Activated T-helper 2 cell treated with anti-CD3 and anti-CD28 coated beads, Interferon-gamma antibody, Interleukin-2, Interleukin-4, amounts not matched to agents 10 μg/mL and 5 μg/mL and 100 μg/mL, durations not matched to agents 14 hours and 24 hours and 36 hours (primary cell): ENCODE measurements at regions not wholly inside any gene's neighbourhood (a gene's known extent, or its start where the extent isn't known, plus 50 kb on each side); places are given as distances from the start of the nearest gene placed in this dataset.

Experiments used
- DNase-seq: peaks from one replicate; pipeline ENCODE4 v3.0.0; 2021; ENCODE audit warnings: low spot score
- H3K27ac Mint-ChIP-seq: one replicate; pipeline ENCODE4 v1.8.0; 2021; ENCODE audit warnings: mixed read lengths
- H3K27me3 Mint-ChIP-seq: one replicate; pipeline ENCODE4 v1.8.0; 2021; ENCODE audit warnings: low read depth, mixed read lengths
- H3K36me3 Mint-ChIP-seq: one replicate; pipeline ENCODE4 v1.8.0; 2021; ENCODE audit warnings: low read depth, mixed read lengths
- H3K4me1 Mint-ChIP-seq: one replicate; pipeline ENCODE4 v1.8.0; 2021; ENCODE audit warnings: low read depth, mixed read lengths
- H3K4me3 Mint-ChIP-seq: one replicate; pipeline ENCODE4 v1.8.0; 2021; ENCODE audit warnings: low read depth, mild to moderate bottlenecking, moderate library complexity, mixed read lengths
- H3K9me3 Mint-ChIP-seq: one replicate; pipeline ENCODE4 v1.8.0; 2021; ENCODE audit warnings: mixed read lengths
- intact Hi-C: fragments of 100-400 bp; cut with micrococcal nuclease; formaldehyde crosslinking; loops from one replicate; pipeline ENCODE4 v1.15.1; 2023

GRCh38 chr6:12569646-12570045 lies 146.9 kb upstream of the PHACTR1 start:
- Mint-ChIP-seq H3K4me1 (no peaks in the 10 kb centered on the region), H3K36me3 (no peaks in the 10 kb centered on the region), H3K27ac (no peak overlapping the region), H3K9me3 (no peaks in the 10 kb centered on the region), H3K27me3 (peaks cover 7% of the 10 kb centered on the region), H3K4me3 (no peak overlapping the region)
- intact Hi-C loops, result no loop called here
- no peak for DNase-seq

- intact Hi-C loops, result no loop called here
- Mint-ChIP-seq H3K4me1 (no peaks in the 10 kb centered on the region), H3K27ac (no peak overlapping the region), H3K36me3 (no peaks in the 10 kb centered on the region), H3K4me3 (no peak overlapping the region), H3K27me3 (peaks cover 9% of the 10 kb centered on the region), H3K9me3 (no peaks in the 10 kb centered on the region)
- DNase-seq, result no peak
These were observed 146.0 kb upstream of the PHACTR1 start for GRCh38 chr6:12570461-12571030.

DNA sequence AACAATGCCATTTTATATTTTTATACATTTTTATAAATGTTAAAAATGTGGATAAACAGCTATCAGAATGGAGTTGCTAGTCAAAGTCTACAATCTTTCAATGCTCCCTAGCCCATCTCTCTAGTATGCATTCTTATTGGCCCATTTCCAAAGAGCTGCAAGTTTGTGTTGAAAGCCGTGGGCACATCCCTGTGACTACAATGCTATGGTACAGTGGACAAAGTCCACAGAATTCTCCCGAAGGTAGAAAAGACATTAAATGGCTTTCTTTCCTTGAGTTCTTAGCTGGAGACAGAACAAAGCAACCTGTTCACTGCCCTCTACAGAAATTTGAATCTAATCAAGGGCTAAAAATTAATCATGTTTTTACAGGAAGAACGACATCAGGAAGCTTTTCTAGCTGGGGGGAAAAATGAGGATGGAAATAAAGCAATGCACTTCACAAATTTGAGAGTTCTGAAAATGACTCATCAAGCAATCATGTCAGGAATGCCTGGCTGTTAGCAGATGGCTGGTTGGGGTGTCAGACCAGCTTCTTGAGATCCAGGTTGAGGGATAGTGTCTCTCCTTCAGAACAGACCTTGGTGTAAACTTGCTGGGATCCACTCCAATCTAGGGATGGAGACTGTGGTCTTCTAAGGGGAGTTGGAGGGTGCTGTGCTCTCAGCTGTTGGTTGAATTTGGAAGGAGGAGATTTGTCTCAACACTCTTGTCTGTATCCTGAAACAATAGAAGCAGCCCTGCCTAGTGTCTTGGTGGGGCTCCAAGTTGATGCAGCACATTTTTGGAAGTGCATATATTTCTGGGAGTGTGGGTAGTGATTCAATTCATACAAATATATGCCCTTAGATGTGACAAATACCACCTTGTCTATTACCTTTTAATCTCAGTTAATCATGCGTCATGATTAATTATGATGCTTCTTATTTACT lies 143.4 kb upstream of the PHACTR1 start:
- Mint-ChIP-seq H3K9me3 (no peaks in the 10 kb centered on the region), H3K4me3 (no peak overlapping the region), H3K36me3 (no peaks in the 10 kb centered on the region), H3K27ac (no peak overlapping the region), H3K27me3 (peaks cover 8% of the 10 kb centered on the region), H3K4me1 (no peaks in the 10 kb centered on the region)
- no peak for DNase-seq
- intact Hi-C loops, result no loop called here

DNA sequence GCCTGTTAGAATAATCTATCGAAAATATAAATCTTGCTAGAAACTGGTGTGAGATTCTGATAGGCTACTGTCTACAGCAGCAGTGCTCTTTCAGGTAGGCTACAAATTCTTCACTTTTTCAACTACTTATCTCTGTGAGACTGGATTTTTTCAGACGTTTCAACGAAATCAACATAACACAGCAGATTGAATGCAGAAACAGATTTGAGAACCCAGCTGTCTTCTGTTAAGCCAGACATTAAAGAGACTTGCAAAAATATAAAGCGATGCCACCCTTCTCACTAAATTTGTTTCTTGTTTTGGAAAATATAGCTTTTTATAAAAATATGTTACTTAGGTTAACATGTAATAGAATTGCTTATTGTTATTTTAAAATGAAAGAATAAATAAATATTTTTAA lies 140.6 kb upstream of the PHACTR1 start:
- Mint-ChIP-seq H3K27ac (no peak overlapping the region), H3K4me3 (no peak overlapping the region), H3K27me3 (peaks cover 5% of the 10 kb centered on the region), H3K4me1 (no peaks in the 10 kb centered on the region), H3K9me3 (no peaks in the 10 kb centered on the region), H3K36me3 (no peaks in the 10 kb centered on the region)
- intact Hi-C loops, result no loop called here
- no peak for DNase-seq

DNA sequence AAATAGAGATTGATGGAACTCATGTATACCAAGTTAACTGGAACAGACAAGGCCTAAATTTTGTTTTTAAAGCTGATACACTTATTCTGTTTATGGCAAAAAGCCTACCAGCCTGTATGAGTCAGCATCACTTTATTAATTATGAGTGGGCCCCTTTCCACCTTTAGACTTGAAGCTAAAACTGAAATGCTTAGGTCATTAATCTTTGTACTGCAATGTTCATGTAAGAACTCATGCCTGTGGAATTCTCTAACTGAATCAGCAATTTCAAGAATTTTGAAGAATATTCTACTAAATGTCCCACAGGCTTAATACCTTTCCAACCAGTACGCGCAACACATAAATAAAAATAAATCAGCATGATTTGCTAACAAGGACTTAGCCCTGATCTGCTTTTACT lies 140.2 kb upstream of the PHACTR1 start:
- DNase-seq, result no peak
- Mint-ChIP-seq H3K4me3 (no peak overlapping the region), H3K4me1 (no peaks in the 10 kb centered on the region), H3K9me3 (no peaks in the 10 kb centered on the region), H3K36me3 (no peaks in the 10 kb centered on the region), H3K27ac (no peak overlapping the region), H3K27me3 (peaks cover 5% of the 10 kb centered on the region)
- intact Hi-C loops, result no loop called here

DNA sequence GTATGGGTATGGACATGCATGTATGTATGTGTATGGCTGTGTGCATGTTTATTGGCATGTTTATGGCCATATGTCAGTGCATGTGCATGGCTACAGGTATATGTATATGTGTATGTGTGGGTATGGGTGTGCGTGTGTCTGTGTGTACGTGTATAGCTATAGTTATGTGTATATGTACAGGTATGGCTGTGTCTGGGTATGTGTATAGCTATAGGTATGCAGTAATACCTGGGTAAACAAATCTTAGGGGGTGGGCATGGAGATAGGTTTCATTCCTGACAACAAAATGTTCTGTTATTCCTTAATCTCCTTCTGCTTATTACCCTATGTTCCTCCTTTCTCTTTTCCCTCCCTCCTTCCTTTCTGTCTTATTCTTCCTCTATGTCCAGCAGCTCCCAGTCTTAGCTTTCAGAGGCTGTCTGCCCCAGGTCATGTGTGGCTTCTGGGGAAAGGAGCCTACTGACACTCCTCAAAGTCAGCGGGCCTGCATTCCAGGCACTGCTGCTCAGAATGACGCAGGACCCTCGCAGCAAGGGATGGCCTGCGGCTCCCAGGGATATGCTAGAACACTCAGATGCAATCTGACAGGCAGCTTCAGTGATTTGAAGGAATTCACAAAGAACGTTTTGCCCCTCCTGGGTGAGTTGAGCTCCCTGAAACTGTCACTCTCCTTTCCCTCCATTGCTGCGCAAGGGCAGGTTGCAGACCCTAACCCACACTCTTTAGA lies 139.3 kb upstream of the PHACTR1 start:
- Mint-ChIP-seq H3K9me3 (no peaks in the 10 kb centered on the region), H3K4me1 (no peaks in the 10 kb centered on the region), H3K27me3 (peaks cover 3% of the 10 kb centered on the region), H3K36me3 (no peaks in the 10 kb centered on the region), H3K27ac (no peak overlapping the region), H3K4me3 (no peak overlapping the region)
- intact Hi-C loops, result no loop called here
- no peak for DNase-seq

DNA sequence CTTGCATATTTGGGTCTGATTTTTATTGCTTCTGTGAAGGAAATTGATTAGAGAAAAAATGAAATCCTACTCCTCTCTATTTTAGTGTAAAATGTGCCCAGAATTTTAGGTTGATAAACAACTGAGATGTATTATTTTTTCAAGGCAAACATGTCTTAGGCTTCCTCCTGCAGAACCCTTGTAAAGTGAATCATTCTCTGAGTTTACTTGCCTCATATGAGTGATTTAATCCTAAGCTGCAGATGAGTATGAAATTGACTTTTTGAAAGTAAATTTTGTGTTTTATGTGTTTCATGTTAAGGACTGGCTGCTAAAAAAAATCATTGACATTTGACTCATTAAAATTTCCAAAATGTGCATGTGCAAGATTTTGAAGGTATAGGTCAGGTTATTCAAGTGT lies 138.5 kb upstream of the PHACTR1 start:
- no peaks in the 10 kb centered on the region for H3K4me1 Mint-ChIP-seq
- no peaks in the 10 kb centered on the region for H3K36me3 Mint-ChIP-seq
- intact Hi-C loops, result no loop called here
- H3K4me3 Mint-ChIP-seq, result no peak overlapping the region
- H3K27me3 Mint-ChIP-seq, result peaks cover 3% of the 10 kb centered on the region
- no peak for DNase-seq
- H3K27ac Mint-ChIP-seq, result no peak overlapping the region
- no peaks in the 10 kb centered on the region for H3K9me3 Mint-ChIP-seq

- H3K4me3 Mint-ChIP-seq, result no peak overlapping the region
- no peaks in the 10 kb centered on the region for H3K9me3 Mint-ChIP-seq
- no peak overlapping the region for H3K27ac Mint-ChIP-seq
- intact Hi-C loops, result no loop called here
- H3K4me1 Mint-ChIP-seq, result no peaks in the 10 kb centered on the region
- H3K27me3 Mint-ChIP-seq, result peaks cover 3% of the 10 kb centered on the region
- DNase-seq, result no peak
- no peaks in the 10 kb centered on the region for H3K36me3 Mint-ChIP-seq
These were observed 137.8 kb upstream of the PHACTR1 start for GRCh38 chr6:12578751-12579150.

DNA sequence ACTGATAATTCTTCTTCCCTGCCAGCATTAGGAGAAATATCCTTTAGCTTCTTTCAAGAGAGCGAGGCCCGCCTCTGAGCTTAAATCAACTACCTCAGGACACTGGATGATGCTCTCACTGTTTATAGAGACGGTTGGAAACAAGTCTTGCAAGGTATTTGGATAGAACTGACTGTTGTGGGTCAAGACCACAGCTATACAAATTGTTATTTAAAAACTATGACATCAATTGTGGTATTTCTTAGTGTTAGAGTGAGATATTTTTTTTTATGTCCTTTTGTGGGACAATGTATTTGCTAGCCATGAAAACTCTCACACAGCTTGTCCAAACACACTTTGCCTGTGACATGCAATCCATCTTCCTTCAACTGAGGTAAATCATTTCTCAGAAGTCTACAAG lies 136.3 kb upstream of the PHACTR1 start:
- Mint-ChIP-seq H3K36me3 (no peaks in the 10 kb centered on the region), H3K9me3 (no peaks in the 10 kb centered on the region)

DNA sequence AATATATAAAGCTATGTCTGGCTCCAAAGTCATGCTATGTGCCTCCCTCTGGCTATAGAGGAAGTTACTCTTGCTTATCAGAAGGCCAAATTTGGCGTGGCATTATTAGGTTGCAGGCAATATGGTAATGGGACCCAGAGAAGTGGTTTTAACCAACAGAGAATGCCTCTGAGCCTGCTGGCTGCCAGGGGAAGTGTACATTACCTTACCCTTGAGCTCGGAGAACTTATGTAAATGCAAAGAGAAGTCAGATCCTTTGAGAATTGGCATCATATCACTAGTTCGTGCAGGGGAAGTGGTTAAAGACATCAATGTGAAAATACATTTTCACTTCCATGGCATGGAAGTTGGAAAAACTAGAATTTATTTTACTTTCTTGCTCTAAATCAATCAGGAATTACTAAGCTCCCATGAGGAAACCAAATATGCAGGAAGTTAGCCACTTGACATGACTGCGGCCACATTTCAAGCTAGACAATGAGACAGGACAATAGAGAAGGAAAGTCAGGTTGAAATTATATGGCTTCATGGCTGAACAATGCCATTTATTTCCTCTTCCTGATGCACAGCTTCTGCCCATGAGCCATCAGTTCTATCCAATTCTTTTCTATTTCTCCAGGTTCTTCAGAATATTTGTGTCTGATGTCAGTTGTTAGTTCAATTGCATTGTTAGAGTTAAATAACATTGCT lies 134.0 kb upstream of the PHACTR1 start:
- no peaks in the 10 kb centered on the region for H3K9me3 Mint-ChIP-seq
- intact Hi-C loops, result no loop called here
- H3K4me1 Mint-ChIP-seq, result no peaks in the 10 kb centered on the region
- H3K4me3 Mint-ChIP-seq, result no peak overlapping the region
- no peak for DNase-seq
- H3K36me3 Mint-ChIP-seq, result no peaks in the 10 kb centered on the region
- no peak overlapping the region for H3K27ac Mint-ChIP-seq
- H3K27me3 Mint-ChIP-seq, result peaks cover 2% of the 10 kb centered on the region

More for the DNA sequence above, 136.3 kb upstream of the PHACTR1 start:
- intact Hi-C loops, result no loop called here
- no peak for DNase-seq
- Mint-ChIP-seq H3K4me3 (no peak overlapping the region), H3K27me3 (no peaks in the 10 kb centered on the region), H3K4me1 (no peaks in the 10 kb centered on the region), H3K27ac (no peak overlapping the region)

DNA sequence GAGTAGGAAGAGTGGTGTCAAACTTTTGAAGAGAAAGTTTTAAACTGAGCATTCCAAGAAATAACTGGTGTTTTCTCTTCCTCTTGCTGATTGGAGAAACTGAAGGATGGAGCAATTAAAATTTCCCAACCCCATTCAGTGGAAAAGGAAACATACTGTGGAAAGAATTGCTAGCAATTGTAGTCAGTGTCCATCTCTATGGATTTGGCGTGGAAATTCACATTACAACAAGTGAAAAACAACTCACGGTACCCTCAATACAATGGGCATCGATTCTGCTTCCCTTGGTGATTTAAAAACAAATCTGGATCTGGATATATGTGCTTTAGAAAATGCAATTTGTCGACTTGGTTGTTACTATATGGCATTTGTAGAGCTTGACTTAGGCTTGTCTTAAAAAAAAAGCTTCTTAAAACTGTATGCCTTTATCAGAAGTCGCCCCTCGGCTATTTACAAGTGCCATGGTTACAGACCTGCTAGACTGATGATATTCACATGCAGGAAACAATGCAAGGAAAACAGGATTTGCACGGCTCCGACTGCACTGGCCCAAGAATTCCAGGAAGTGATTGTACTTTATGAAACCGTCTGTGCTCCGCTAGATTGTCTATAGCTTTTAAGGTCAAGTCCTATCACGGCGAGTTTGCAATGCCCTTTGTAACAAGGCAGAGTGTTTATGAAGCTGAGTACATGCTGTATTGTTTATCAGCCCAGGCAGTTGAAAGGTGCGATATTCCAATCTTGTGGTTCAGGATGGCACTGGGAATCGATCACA lies 131.7 kb upstream of the PHACTR1 start:
- no peak for DNase-seq
- intact Hi-C loops, result no loop called here
- no peak overlapping the region for H3K27ac Mint-ChIP-seq
- H3K9me3 Mint-ChIP-seq, result no peaks in the 10 kb centered on the region
- H3K27me3 Mint-ChIP-seq, result peaks cover 3% of the 10 kb centered on the region
- no peaks in the 10 kb centered on the region for H3K4me1 Mint-ChIP-seq
- H3K36me3 Mint-ChIP-seq, result no peaks in the 10 kb centered on the region
- no peak overlapping the region for H3K4me3 Mint-ChIP-seq

- intact Hi-C loops, result no loop called here
- Mint-ChIP-seq H3K27ac (no peak overlapping the region), H3K36me3 (no peaks in the 10 kb centered on the region)
These were observed 131.0 kb upstream of the PHACTR1 start for GRCh38 chr6:12585497-12585958.

More at GRCh38 chr6:12585497-12585958, 131.0 kb upstream of the PHACTR1 start:
- Mint-ChIP-seq H3K9me3 (no peaks in the 10 kb centered on the region), H3K4me1 (no peaks in the 10 kb centered on the region), H3K27me3 (peaks cover 3% of the 10 kb centered on the region), H3K4me3 (no peak overlapping the region)
- no peak for DNase-seq
